ENCODE measurements at regions not wholly inside any gene's neighbourhood (a gene's known extent, or its start where the extent isn't known, plus 50 kb on each side); places are given as distances from the start of the nearest gene placed in this dataset.

DNA sequence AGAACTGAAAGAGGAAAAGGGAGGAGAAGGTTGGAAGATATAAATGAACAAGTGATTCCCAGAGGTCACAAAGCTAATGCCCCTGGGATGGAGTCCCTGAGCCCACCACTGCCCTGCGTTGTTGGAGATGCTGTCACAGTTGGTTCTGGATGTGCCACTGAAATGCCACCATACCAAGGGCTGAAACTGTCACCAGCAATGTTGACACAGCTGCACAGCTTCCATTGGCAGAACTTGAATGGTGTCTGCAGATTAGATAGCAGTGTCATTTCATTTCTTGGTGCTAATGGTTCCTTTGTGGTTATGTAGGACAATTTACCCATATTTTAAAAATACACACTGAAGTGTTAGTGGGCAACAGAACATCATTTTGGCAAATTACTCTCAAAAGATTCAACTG, 120.7 kb downstream of the TBXT start:
- no peak for DNase-seq (ENCODE audit: low read depth)

DNA sequence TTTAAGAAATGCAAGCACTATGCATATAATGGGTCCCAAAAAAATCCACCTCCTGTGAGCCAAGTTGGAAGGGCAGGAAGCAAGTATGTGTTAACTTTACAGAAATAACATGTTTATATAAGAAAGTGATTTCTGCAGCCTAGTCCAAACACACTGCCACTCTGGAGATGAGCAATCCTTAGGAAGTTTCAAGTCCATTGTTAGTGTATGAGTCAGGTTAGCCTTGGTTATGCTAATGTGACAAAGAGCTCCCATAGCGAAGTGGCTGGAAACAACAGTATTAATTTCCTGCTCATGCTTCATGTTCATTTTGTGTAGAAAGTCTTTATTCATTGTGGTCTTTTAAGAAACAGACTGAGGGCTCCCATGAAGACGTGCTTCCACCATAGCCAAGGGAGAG, 121.4 kb downstream of the TBXT start:
- peak; percentile 52 for DNase-seq (ENCODE audit: low read depth)

DNA sequence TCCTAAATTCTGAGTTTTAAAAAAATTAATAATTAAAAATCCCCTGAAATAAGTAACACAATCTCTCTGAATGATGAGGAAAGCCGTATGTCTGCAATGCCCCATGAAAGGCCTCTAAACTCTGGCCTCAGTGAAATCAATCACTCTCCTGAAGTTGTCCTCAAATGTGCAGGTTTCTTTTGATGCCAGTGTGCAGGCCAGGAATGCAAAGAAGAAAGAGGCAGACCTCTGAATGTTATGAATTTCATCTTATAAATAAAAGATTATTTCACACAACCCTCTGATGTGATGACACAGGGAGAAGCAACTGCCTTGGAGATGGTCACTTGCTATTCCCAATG, 121.8 kb downstream of the TBXT start:
- no peak for DNase-seq (ENCODE audit: low read depth)

- no peak for DNase-seq (ENCODE audit: low read depth)
Measured at GRCh38 chr6:166045173-166045859, 122.3 kb downstream of the TBXT start.

DNA sequence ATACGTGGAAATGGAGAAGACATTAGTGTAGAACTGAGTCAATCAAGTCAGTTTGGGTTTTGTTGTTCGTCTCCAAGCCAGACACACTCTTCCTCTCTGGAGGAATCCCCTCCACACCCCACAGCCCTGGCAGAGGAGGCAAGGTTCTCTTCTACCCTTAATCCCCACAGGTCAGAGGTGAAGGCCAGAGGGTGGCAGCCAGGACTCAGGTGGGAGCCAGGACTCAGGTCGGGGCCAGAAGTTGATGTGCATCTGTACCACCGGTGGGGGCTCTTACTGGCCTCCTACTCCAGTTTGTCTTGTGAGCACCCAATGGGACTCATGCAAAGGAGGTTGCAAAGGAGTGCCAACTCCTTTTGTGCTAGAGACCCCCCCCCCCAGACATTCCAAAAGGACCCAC, 126.4 kb downstream of the TBXT start:
- DNase-seq (ENCODE audit: low read depth), result no peak

DNA sequence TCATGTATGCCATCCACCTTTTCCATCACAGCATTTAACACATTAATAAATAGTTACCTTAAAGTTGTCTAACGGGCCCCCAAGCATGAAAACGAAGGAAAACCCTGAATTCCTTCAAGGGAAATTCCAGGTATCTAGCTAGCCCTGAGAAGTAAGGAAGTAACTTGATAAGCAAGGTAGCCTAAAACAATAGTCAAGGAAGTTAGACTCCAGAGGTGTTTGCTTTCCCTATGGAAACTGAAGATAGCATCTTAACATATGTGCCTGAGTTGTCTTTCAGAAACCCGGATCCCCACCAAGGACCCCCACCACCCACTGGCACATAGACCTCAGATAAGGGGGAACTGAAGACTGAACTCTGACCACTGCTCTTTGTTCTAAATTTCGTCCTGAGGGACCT, 127.4 kb downstream of the TBXT start:
- no peak for DNase-seq (ENCODE audit: low read depth)

DNA sequence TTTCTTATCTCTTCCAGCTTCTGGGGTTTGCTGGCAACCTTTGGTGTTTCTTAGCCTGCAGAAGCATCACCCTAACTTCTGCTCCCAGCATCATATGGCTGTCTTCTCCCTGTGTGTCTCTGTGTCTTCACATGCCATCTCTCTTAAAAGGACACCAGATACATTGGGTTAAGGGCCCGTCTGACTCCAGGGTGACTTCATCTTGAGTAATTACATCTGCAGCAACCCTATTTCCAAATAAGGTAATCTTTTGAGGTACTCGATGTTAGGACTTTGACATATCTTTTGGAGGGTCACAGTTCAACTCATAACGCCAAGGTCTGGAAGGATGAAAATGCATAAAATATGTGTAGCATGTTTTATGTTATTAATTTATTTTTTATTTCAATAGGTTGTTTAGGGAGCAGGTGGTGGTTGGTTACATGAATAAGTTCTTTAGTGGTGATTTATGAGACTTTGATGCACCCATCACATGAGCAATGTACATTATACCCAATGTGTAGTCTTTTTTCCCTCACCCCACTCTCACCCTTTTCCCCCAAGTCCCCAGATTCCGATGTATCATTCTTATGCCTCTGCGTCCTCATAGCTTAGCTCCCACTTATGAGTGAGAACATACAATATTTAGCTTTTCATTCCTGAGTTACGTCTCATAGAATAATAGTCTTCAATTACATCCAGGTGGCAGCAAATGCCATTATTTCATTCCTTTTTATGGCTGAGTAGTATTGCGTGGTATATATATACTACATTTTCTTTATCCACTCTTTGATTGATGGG, 131.1 kb downstream of the TBXT start:
- DNase-seq (ENCODE audit: low read depth), result no peak

- DNase-seq (ENCODE audit: low read depth), result peak; percentile 67
Measured at GRCh38 chr6:166032366-166033200, 135.1 kb downstream of the TBXT start.

DNA sequence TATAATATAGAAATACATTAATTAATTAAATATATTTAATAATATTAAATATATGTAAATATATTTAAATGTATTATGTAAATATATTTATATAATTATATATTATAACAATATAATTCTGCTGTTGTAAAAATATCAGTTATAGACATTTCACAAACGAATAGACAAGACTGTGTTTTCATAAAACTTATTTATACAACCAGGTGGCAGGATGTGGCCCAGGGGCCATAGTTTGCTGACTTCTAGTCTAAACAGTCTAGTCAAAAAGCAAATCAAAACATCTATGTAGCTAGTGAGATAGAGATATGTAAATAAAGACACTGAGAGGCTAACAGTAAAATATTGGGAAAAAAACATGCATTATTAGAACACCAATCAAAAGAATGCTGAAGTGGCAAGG, 136.4 kb downstream of the TBXT start:
- DNase-seq (ENCODE audit: low read depth), result no peak

- DNase-seq (ENCODE audit: low read depth), result no peak
Measured at GRCh38 chr6:166029506-166029905, 138.1 kb downstream of the TBXT start.

GRCh38 chr6:166027761-166028160, 139.9 kb downstream of the TBXT start:
- DNase-seq (ENCODE audit: low read depth), result no peak

- DNase-seq (ENCODE audit: low read depth), result no peak
Measured at GRCh38 chr6:166026586-166027126, 141.0 kb downstream of the TBXT start.

- peak; percentile 76 for DNase-seq (ENCODE audit: low read depth)
Measured at GRCh38 chr6:166025149-166025898, 142.3 kb downstream of the TBXT start.

DNA sequence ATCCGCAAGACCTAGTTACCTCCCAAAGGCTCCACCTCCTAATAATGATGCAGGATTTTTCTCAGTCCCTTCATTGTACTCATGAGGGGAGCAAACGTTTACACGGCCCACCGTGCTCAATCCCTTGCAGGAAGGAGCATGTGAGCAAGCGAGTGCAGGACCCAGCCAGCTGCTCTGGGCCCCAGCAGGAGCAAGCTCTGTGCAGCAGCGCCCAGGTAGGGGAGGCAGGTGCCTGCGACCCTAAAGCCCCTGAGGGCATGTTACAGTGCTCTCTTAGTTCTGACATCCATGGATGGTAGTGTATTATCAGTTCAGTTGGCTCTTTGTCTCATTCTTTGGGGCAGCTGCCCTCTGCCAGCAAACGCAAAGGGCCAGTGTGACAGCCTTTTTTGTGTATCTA, 143.4 kb downstream of the TBXT start:
- no peak for DNase-seq (ENCODE audit: low read depth)

GRCh38 chr6:166023273-166023989, 144.2 kb downstream of the TBXT start:
- no peak for DNase-seq (ENCODE audit: low read depth)

GRCh38 chr6:166021429-166021828, 146.2 kb downstream of the TBXT start:
- no peak for DNase-seq (ENCODE audit: low read depth)

DNA sequence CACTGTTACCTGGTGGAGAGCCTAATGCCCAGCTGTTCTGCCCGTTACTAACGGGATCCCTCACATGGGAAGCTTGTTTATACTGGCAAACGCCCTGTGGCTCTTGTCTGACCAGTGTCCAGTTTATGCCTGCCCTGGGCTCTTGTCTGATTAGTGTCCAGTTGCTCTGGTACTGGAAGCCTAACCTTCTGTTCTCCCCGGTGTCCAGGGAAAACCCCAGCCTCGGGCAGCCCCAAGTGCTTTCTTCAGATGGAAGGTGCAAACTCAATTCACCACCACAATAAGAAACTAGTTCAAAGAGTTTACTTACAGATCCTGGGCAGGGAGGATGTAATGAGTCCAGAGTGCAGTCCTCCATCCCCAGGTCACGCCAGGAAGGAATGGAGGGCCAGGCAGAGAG, 148.4 kb downstream of the TBXT start:
- no peak for DNase-seq (ENCODE audit: low read depth)

GRCh38 chr6:166017032-166017635, 150.5 kb downstream of the TBXT start:
- DNase-seq (ENCODE audit: low read depth), result no peak

GRCh38 chr6:166014966-166015365, 152.7 kb downstream of the TBXT start:
- DNase-seq (ENCODE audit: low read depth), result no peak

DNA sequence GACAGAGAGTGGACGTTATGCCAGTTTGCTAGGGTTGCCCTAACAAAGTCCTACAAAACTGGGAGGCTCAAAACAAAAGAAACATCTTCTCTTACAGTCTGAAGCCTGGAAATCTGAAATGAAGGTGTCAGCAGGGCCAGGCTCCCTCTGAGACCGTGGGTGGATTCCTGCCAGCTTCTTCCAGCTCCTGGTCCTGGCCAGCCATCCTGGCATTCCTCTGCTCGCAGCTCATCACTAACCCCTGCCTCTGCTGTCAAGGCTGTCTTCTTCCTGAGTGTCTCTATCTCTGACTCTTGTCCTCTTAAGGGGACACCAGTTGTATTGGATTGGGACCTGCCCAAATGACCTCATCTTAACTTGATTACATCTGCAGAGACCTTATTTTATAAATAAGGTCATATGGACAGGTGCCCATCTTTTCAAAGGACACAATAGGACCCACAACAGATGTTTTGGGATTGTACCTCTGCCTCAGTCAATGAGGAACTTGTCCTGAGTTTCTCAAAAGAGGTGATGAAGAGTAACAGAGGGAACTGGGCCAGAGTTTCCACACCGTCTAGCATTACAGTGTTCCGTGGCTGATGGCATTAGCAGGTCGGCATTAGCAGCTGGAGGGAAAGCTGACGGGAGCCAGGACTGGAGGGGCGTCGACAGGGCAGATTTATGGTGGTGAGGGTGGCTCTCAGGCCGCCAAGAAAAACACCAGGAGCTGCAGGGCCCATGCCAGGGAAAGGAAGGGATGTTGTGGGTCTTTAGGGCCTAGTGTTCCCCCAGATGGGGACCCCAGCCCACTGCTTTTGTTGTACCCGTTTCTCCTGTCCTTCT, 157.3 kb downstream of the TBXT start:
- no peak for DNase-seq (ENCODE audit: low read depth)
